Karpas-422 (cell line): ENCODE measurements at regions not wholly inside any gene's neighbourhood (a gene's known extent, or its start where the extent isn't known, plus 50 kb on each side); places are given as distances from the start of the nearest gene placed in this dataset.
"Not testable (repeated sequence)": the region's sequence is repeated elsewhere in the genome, so short reads cannot be mapped to it uniquely, and the experiment has no call there.

Experiments
- DNase-seq: peaks from one replicate; pipeline ENCODE4 v3.0.0-alpha.2; 2015
- H2AFZ ChIP-seq: fragments of 200-600 bp; sonication (generic); 2 replicates; pipeline ENCODE4 v1.6.1; 2014; ENCODE audit warnings: antibody characterized with exemption, low read length, mixed read lengths
- H3K27ac ChIP-seq: fragments of 200-600 bp; sonication (generic); 2 replicates; pipeline ENCODE4 v1.5.1; 2014; ENCODE audit warnings: mild to moderate bottlenecking, low read length, moderate library complexity
- H3K27me3 ChIP-seq: fragments of 200-600 bp; sonication (generic); 2 replicates; pipeline ENCODE4 v1.6.1; 2014; ENCODE audit warnings: low read length, mixed read lengths
- H3K36me3 ChIP-seq: fragments of 200-600 bp; sonication (generic); 2 replicates; pipeline ENCODE4 v1.6.1; 2014; ENCODE audit warnings: low read length, mixed read lengths; ENCODE audit not compliant: insufficient read depth
- H3K4me1 ChIP-seq: fragments of 200-600 bp; sonication (generic); 2 replicates; pipeline ENCODE4 v1.6.1; 2014; ENCODE audit warnings: mild to moderate bottlenecking, low read length, mixed read lengths
- H3K4me2 ChIP-seq: fragments of 200-600 bp; sonication (generic); 2 replicates; pipeline ENCODE4 v1.6.1; 2014; ENCODE audit warnings: low read length, low read depth, mild to moderate bottlenecking; ENCODE audit not compliant: poor library complexity, severe bottlenecking
- H3K4me3 ChIP-seq: fragments of 200-600 bp; sonication (generic); 2 replicates; pipeline ENCODE4 v1.5.1; 2014; ENCODE audit warnings: mild to moderate bottlenecking, antibody characterized with exemption, low read length, mixed read lengths
- H3K79me2 ChIP-seq: fragments of 200-600 bp; sonication (generic); 2 replicates; pipeline ENCODE4 v1.6.1; 2014; ENCODE audit warnings: mild to moderate bottlenecking, low read length, mixed read lengths
- H3K9ac ChIP-seq: fragments of 200-600 bp; sonication (generic); 2 replicates; pipeline ENCODE4 v1.6.0; 2014; ENCODE audit warnings: low read length
- H3K9me2 ChIP-seq: fragments of 200-600 bp; sonication (generic), shearing (Covaris generic); replicated peaks from 2 replicates; pipeline ENCODE4 v1.6.0; 2014; ENCODE audit warnings: mild to moderate bottlenecking, low read length, moderate library complexity; ENCODE audit not compliant: insufficient read depth
- H3K9me3 ChIP-seq: fragments of 300-700, 200-600 bp; sonication (generic); 2 replicates; pipeline ENCODE4 v1.6.1; 2014; ENCODE audit warnings: low read length, mixed read lengths
- H4K20me1 ChIP-seq: fragments of 200-600 bp; sonication (generic); 2 replicates; pipeline ENCODE4 v1.6.1; 2014; ENCODE audit warnings: mild to moderate bottlenecking, antibody characterized with exemption, low read length, low read depth; ENCODE audit not compliant: insufficient read depth

DNA sequence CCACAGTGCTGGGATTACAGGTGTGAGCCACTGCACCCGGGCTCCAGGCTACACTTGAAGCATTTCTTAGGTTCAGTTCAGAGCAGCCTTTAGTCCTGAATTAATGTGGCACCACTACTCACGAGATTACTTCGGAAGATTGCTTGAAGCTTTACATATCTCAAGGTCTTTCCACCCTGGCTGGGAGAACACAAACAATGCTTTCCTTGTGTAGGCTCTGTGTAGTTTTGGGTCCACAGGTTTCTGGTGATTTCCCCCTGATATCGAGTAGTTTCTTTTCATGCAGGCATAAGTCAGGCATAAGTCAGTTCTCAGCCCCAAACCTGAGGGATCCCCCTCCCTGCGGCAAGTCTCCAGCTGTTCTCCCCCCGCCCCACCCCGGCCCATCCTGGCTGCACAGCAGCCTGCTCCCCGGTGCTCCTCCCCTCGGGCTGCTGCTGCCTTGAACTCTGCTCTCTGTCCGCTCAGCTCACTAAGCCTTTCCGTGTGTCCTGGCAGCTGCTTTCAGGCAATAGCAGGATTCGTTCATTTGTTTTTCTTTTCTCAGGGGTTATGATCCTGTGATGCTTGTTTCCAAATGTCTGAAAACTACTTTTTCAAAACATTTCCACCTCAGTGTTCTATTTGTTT lies 417.7 kb downstream of the TMEM121 start:
- Histone ChIP-seq H3K9me3 (no peaks in the 10 kb centered on the region), H3K36me3 (no peaks in the 10 kb centered on the region), H3K27me3 (no peaks in the 10 kb centered on the region), H3K4me1 (no peaks in the 10 kb centered on the region), H3K27ac (no peak overlapping the region), H3K9ac (no peak overlapping the region), H4K20me1 (no peaks in the 10 kb centered on the region), H3K4me2 (no peak overlapping the region), H3K9me2 (no peaks in the 10 kb centered on the region), H3K79me2 (no peaks in the 10 kb centered on the region), H2AFZ (no peak overlapping the region), H3K4me3 (no peak overlapping the region)
- no peak for DNase-seq

DNA sequence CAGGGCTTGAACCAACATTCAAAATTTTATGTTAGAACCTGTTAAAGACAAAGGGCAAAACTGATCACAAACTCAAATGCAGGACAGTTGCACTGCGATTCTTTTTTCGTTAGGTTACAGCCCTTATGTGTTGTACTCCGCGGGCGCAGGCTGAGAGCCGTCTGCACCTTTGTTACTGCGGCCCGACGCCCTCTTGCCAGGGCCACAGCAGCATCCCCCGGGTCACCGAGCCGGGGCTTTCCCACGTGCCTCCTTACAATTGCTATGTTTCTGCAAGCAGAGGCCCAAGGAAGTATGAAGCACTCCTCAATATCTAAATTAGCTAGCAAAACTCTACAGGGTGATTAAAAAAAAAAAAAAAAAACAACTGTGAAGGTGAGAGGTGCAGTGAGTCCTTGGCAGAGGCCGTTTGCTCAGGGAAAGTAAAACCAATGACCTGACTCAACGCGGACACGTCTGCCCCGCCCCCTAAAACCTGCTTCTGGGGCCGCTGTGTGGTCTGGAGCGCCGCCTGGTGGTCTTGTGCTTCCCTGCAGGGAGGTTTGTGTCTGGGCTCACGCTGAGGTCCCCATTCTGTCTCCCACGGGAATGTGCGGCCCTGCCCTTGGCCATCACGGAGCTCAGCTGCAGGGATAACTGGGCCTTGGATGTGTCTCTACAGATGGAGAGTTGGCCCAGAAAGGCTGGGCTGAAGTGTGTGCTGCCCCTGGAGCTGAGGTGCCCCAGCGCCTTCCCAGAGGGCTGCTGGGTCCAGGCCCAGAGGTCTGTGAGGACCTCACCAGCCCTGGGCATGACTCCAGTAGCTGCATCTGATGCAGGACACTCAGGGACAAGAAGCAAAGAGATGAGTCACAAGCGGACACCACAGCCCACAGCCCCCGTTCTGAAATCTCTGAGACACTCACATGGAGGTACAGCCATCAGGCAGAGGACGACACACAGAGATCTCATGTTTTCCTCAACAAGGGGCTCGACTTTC lies 418.5 kb downstream of the TMEM121 start:
- no peaks in the 10 kb centered on the region for H3K36me3 ChIP-seq
- no peak overlapping the region for H3K27ac ChIP-seq
- H3K4me3 ChIP-seq, result no peak overlapping the region
- H4K20me1 ChIP-seq, result no peaks in the 10 kb centered on the region
- H3K79me2 ChIP-seq, result no peaks in the 10 kb centered on the region
- H3K9me3 ChIP-seq, result no peaks in the 10 kb centered on the region
- H2AFZ ChIP-seq, result no peak overlapping the region
- no peaks in the 10 kb centered on the region for H3K9me2 ChIP-seq
- no peaks in the 10 kb centered on the region for H3K4me1 ChIP-seq
- H3K27me3 ChIP-seq, result no peaks in the 10 kb centered on the region
- DNase-seq, result peak; percentile 77
- no peak overlapping the region for H3K9ac ChIP-seq
- H3K4me2 ChIP-seq, result no peak overlapping the region

DNA sequence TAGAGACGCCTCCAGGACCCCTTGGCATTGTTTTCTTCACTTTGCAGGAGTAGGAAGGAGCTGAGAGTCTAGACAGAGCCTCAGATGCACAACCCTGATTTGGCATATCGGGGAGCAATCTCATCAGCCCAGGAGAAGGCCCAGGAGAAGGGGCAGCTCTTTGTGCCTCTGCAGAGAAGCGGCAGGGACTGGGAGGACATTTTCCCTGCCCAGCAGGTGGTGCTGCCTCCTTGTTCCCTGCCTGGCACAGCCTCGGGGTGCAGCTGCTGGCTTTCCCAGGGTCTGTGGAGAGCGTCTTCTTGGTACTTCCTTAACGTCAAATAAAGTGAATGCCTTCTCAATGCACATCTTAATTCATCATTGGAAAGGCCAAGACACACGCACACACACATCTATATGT lies 419.5 kb downstream of the TMEM121 start:
- H2AFZ ChIP-seq, result no peak overlapping the region
- no peak overlapping the region for H3K4me3 ChIP-seq
- no peak overlapping the region for H3K9ac ChIP-seq
- H3K4me1 ChIP-seq, result no peaks in the 10 kb centered on the region
- H3K36me3 ChIP-seq, result no peaks in the 10 kb centered on the region
- no peaks in the 10 kb centered on the region for H3K9me3 ChIP-seq
- no peak for DNase-seq
- H3K9me2 ChIP-seq, result no peaks in the 10 kb centered on the region
- H4K20me1 ChIP-seq, result no peaks in the 10 kb centered on the region
- H3K4me2 ChIP-seq, result no peak overlapping the region
- no peak overlapping the region for H3K27ac ChIP-seq
- no peaks in the 10 kb centered on the region for H3K79me2 ChIP-seq
- H3K27me3 ChIP-seq, result no peaks in the 10 kb centered on the region

DNA sequence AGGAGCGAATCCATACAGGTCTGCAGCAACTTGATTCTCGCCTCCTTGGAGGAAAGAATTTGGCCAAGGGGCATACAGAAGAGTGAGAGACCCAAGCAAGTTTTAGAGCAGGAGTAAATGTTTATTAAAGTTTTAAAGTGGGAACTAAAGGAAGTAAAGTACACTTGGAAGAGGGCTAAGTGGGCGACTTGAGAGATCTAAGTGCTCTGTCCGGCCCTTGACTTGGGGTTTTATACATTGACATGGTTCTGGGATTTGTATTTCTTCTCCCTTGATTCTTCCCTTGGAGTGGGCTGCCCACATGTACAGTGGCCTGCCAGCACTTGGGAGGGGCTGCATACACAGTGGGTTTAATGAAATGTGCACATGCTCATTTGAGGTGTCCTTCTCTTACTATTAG lies 421.2 kb downstream of the TMEM121 start:
- Histone ChIP-seq H3K9me2 (no peaks in the 10 kb centered on the region), H4K20me1 (no peaks in the 10 kb centered on the region), H3K9me3 (no peaks in the 10 kb centered on the region), H3K4me3 (no peak overlapping the region), H3K79me2 (no peaks in the 10 kb centered on the region), H3K27ac (no peak overlapping the region), H3K4me1 (no peaks in the 10 kb centered on the region), H3K27me3 (no peaks in the 10 kb centered on the region), H3K36me3 (no peaks in the 10 kb centered on the region), H3K9ac (no peak overlapping the region), H2AFZ (no peak overlapping the region), H3K4me2 (no peak overlapping the region)
- no peak for DNase-seq

DNA sequence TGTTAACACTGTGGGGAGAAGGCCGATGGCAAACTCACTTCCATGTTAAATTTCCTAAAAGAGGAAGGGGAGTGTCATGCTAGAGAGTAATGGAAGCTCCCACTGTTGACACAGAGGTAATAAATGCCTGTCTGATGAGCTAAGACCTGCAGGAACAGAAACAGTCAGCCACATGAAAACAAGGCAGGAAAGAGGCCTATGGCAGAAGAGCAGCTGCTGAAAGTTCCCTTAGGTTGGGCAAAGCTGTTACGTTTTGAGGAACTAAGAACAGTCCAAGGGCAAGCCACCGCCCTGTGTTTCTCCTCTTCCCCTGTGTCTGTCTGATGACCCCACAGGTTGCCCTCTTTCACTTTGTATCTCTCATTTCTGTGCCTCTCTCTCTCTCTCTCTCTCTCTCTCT lies 422.6 kb downstream of the TMEM121 start:
- DNase-seq, H3K27ac ChIP-seq, H3K9me3 ChIP-seq: not testable (repeated sequence)

DNA sequence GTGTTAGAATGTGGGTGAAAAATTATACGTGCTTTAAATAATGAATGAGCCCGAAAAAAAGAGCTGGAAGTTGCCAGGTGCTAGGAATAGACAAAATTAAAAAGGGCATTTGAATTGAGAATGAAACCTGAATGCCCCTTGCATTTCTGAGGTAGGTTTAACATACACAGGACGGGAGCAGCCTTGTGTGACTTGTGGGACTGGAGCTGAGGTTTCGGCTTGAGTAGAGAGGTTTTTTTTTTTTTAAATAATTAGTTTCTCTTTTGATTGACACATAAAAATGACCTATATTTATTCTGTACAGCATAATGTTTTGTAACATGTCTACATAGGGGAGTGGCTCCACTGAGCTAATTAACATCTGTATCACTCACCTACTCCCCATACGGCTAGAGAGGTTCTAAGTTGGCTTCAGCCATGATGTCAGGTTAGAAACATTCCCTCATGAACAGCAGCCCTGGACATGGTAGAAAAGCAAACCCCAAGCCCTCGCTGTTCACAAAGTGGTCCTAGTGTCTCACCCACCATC lies 424.0 kb downstream of the TMEM121 start:
- H3K4me2 ChIP-seq, DNase-seq, H3K9me3 ChIP-seq, H2AFZ ChIP-seq, H3K27me3 ChIP-seq, H3K4me3 ChIP-seq, H3K9ac ChIP-seq, H4K20me1 ChIP-seq, H3K4me1 ChIP-seq, H3K9me2 ChIP-seq, H3K36me3 ChIP-seq, H3K27ac ChIP-seq, H3K79me2 ChIP-seq: not testable (repeated sequence)

More for the DNA sequence above, 422.6 kb downstream of the TMEM121 start:
- H3K4me3 ChIP-seq, H3K4me1 ChIP-seq, H3K9me2 ChIP-seq, H2AFZ ChIP-seq, H3K4me2 ChIP-seq, H4K20me1 ChIP-seq, H3K79me2 ChIP-seq, H3K36me3 ChIP-seq, H3K27me3 ChIP-seq, H3K9ac ChIP-seq: not testable (repeated sequence)

DNA sequence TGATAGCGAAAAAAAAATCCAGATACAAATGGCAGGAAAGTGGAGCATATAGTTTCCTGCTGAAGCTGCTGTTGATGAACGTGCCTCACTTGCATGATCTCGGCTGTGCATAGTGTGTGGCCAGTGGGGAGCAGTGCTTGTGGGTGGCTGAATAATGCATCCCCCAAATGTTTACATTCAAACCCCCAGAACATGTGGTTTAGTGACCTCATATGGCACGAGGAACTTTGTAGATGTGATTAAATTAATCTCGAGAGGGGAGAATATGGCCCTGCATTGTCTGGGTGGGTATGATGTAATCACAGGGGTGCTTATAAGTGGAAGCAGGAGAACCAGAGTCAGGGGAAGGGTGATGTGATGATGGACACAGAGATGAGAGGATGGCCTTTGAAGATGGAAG lies 425.0 kb downstream of the TMEM121 start:
- no peak for DNase-seq
- Histone ChIP-seq H3K4me2 (no peak overlapping the region), H3K36me3 (no peaks in the 10 kb centered on the region), H3K9me2 (no peaks in the 10 kb centered on the region), H4K20me1 (no peaks in the 10 kb centered on the region), H3K27ac (no peak overlapping the region), H2AFZ (no peak overlapping the region), H3K27me3 (no peaks in the 10 kb centered on the region), H3K4me3 (no peak overlapping the region), H3K9me3 (no peaks in the 10 kb centered on the region), H3K79me2 (no peaks in the 10 kb centered on the region), H3K9ac (no peak overlapping the region), H3K4me1 (no peaks in the 10 kb centered on the region)

DNA sequence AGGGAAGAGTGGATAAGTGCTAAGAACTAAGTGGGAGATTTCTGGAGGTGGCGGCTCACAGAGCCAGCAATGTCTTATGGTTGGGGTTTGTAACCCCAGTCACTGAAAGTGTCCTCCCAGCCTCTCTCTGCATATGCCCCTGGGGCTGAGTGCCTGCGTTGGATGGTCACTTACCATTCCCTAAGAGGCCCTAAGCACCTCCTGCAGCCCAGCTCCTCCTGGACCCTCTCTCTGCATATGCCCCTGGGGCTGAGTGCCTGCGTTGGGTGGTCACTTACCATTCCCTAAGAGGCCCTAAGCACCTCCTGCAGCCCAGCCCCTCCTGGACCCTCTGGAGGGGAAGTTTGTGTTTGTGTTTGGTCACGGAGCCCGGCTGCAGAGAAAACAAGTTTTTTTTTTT lies 425.8 kb downstream of the TMEM121 start:
- no peaks in the 10 kb centered on the region for H3K4me1 ChIP-seq
- H3K36me3 ChIP-seq, result no peaks in the 10 kb centered on the region
- H4K20me1 ChIP-seq, result no peaks in the 10 kb centered on the region
- no peak overlapping the region for H3K4me2 ChIP-seq
- H3K27me3 ChIP-seq, result no peaks in the 10 kb centered on the region
- DNase-seq, result no peak
- H2AFZ ChIP-seq, result no peak overlapping the region
- H3K4me3 ChIP-seq, result no peak overlapping the region
- H3K9me3 ChIP-seq, result no peaks in the 10 kb centered on the region
- no peaks in the 10 kb centered on the region for H3K9me2 ChIP-seq
- no peak overlapping the region for H3K9ac ChIP-seq
- no peaks in the 10 kb centered on the region for H3K79me2 ChIP-seq
- H3K27ac ChIP-seq, result no peak overlapping the region
